Stimulated activated CD4-positive, alpha-beta T cell treated with anti-CD3 and anti-CD28 coated beads, Interleukin-15, amount 100 ng/mL, for 1 hour (primary cell): ENCODE measurements at regions not wholly inside any gene's neighbourhood (a gene's known extent, or its start where the extent isn't known, plus 50 kb on each side); places are given as distances from the start of the nearest gene placed in this dataset.
"Not testable (repeated sequence)": the region's sequence is repeated elsewhere in the genome, so short reads cannot be mapped to it uniquely, and the experiment has no call there.

Source experiments
- DNase-seq, 2 donors: peaks; one replicate each; pipeline ENCODE4 v3.0.0-alpha.2; 2020; ENCODE audit warnings: low read depth in 1 of 2, low spot score in 1 of 2

DNA sequence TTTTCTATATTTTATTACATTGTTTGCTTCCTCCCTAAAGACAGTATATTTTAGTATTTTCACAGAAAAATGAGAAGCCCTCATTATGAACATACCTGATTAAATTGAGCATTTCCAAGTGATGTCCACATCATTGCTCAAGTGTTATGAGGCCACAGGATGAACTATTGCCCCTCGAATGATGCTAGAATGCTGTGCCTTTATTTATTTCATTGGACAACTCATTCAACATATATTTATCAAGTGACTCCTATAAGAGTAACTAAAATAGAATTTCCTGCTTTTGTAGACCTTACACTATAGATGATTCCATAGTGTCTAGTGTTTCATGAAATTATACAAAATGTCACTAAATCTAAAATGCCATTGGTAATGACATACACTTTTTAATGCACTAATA is 187.8 kb upstream of the NOTCH2NLA start:
- DNase-seq: not testable (repeated sequence)

DNA sequence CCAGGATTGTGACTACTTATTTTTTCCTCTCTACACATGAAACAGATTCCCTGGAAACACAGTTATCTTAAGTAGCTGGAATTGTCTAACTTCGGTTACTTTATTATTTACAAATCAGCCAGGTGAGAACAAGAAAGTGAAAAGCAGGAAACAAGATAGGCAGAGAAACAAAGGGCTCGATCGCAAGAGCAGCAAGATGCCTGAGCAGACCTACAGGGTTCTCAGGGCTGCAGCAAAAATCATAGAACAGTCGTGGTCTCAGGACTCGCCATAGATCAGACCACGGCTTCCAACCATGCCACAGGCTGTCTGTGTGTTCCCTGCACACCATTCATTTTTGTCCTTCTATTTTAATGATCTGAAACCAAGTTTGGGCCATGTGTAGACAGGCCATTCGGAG is 186.2 kb upstream of the NOTCH2NLA start:
- DNase-seq: not testable (repeated sequence)

- DNase-seq: not testable (repeated sequence)
Measured at GRCh38 chr1:146413911-146414310, 185.1 kb upstream of the NOTCH2NLA start.

- DNase-seq: not testable (repeated sequence)
Measured at GRCh38 chr1:146411923-146412322, 183.1 kb upstream of the NOTCH2NLA start.

DNA sequence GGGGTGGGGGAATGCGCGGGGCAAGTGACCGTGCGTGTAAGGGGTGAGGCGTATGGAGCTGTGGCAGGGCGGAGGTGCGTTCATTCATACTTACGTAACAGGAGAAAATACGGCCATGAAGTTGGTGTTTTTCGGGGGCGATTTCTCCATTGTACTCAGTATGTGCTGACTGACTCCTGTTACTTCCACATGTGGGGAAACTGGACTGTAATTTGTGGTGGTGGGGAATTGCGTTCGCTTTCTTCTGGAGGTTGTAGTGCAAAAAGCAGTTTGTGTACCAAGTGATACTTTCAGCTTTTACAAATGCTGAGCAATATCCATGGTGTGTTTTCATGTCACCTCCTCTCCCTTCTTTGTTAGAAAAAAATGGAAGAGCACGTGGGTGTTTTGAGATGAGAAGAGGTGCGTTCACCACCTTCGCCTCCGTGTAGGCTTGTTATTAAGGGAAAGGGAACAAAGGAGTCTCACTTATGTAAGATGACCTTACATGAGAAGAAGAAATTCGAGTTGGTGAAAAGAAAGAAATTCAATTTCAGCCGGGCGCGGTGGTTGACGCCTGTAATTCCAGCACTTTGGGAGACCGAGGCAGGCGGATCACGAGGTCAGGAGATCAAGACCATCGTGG is 181.1 kb upstream of the NOTCH2NLA start:
- DNase-seq: not testable (repeated sequence)

GRCh38 chr1:146409116-146409801 is 180.4 kb upstream of the NOTCH2NLA start:
- DNase-seq: not testable (repeated sequence)

GRCh38 chr1:146401281-146401825 is 172.5 kb upstream of the NOTCH2NLA start:
- DNase-seq: not testable (repeated sequence)

GRCh38 chr1:146400173-146401121 is 171.6 kb upstream of the NOTCH2NLA start:
- not testable (repeated sequence) for DNase-seq

- not testable (repeated sequence) for DNase-seq
Measured at GRCh38 chr1:146399225-146399624, 170.4 kb upstream of the NOTCH2NLA start.

- not testable (repeated sequence) for DNase-seq
Measured at GRCh38 chr1:146396801-146397200, 168.0 kb upstream of the NOTCH2NLA start.

DNA sequence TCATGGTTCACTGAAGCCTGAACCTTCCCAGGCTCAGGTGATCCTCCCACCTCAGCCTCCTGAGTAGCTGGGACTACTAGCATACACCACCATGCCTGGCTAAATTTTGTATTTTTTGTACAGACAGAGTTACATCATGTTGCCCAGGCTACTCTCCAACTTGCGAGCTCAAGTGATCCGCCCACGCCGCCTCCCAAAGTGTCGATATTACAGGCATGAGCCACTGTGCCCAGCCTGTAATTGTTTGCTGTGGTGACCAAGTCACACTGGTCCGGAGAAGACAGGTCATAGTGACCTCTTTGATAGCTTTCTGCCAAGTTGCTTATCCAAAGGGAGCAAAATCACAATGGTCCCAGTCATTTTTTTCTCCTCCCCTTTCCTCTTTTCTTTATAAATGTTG is 167.4 kb upstream of the NOTCH2NLA start:
- not testable (repeated sequence) for DNase-seq

DNA sequence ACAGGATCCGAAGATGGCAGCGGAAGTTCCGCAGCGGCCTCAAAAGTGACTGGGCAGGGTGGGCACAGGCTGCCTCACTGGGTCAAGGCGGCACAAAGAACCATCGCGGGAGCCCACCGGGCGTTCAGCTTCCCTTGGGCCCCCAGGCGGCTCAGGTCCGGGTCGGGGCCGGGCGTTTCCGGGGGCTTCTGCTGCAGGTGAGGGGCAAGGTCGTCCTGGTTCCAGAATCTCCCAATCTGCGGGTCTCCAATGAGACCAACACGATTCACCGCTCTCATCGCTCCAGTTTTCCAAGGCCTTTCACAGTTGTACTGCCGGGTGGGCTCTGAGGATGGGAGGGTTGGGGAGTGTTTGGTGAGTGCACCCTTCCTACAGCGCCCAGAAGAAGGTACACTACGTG is 165.0 kb upstream of the NOTCH2NLA start:
- not testable (repeated sequence) for DNase-seq

DNA sequence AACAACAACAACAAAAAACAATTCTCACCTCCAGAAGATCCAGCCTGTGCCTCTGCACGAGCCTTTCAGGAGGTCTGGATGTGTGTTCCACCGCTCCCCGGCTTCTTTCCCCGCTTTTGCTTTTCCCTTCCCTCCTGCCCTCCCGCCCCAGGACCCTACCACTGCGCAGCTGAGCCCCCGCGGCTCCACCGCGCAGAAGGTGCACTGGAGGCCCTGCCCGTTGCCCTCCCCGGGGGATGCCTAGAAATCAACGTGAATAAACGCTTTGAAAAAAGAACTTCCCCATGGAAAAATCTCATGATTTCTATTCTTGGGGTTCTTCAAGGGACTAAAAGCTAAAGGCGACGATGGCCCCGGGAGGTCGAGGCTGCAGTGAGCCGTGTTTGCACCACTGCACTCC is 164.3 kb upstream of the NOTCH2NLA start:
- DNase-seq: not testable (repeated sequence)

DNA sequence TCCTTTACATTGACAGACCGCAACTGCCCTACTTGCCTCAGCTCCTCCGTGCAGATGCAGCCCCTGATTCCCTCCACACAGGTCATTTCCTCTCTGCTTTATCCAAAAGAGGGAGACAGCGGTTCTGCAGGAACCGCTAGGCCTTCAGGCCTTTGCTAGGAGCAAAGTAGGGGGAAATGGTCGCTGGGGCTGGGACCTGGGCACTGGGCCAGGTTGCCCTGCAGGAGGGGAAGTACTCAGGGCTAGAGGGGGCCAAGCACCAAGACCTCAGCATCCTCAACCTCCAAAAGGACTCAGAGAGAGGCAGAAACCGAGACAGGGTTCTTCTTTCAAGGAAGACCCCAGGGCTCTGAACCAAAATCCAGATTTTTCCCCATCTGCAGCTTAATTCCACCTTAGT is 160.4 kb upstream of the NOTCH2NLA start:
- not testable (repeated sequence) for DNase-seq

DNA sequence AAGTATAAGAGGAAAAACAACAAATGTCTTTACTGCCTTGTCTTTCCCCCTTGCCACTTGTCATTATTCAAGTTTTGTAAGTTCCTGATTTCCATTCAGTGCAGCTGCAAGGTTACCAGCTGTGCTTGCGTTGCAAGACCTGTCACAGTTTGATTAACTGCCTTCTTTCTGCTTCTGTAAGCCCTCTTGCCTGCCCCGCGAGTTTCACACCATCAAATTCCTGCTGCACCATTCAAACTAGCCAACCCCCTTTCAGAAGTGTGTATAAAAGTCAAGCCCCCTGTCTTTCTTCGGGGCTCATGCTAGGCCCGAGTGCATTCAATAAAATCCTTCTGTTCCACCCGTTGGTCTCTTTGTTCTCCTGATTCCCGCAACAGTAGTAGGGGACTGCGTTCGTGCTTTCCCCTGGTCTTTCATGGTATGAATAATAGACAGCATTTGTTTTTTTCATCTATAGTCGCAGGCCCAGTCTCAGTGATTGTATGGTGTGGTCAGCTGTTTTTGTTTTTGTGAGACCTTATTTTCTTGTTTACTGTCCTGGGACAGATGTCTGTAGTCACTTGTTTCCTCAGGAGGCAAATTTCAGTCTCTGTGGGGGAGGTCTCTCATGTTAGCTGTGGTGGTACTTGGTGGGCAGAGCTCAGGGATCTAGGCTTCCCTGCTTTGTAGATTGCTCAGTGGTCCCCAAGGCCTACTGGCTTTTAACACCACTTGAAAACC is 159.1 kb upstream of the NOTCH2NLA start:
- not testable (repeated sequence) for DNase-seq

DNA sequence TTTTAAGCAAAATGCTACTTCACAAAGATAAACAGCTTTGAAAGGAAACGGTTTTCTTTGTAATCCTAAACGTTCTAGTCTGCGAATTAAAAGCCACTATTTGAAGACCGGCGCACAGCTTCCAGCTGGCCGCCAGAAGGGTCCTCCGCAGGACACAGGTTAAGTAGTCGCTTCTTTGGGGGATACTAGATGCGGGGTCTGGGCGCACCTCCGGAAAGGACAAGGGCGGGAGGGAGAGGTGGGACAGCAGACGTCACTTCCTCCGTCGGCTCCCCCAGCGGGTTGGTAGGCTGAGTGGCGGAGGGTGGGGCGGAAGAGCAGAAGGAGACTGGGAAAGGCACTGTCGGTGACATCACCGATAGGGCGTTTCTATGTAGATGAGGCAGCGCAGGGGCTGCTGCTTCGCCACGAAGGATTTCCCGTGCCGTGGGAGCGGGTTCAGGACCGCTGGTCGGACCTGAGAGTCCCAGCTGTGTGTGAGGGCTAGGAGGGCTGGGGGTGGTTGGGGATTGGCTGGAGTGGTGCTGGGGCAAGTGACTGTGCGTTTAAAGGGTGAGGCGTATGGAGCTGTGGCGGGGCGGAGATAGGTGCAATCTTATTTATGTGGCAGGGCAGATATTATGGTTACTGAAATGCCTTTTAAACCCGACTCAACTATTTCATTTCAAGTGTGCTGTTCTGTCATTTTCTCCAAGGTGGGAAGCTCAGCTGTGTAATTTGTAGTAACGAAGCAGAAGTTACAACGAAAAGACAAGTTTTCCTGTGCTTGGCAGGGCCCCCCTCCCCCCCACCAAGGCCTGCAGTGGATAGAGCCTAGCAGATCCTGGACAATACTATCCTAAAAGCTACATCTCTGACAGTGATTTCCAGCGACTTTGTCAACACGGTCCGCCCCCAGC is 158.3 kb upstream of the NOTCH2NLA start:
- DNase-seq: peak; percentile 28 to 41

DNA sequence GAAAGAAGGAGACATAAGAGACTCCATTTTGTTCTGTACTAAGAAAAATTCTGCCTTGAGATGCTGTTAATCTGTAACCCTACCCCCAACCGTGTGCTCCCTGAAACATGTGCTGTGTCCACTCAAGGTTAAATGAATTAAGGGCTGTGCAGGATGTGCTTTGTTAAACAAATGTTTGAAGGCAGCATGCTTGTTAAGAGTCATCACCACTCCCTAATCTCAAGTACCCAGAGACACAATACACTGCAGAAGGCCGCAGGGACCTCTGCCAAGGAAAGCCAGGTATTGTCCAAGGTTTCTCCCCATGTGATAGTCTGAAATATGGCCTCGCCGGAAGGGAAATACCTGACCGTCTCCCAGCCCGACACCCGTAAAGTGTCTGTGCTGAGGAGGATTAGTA is 152.4 kb upstream of the NOTCH2NLA start:
- DNase-seq: not testable (repeated sequence)

GRCh38 chr1:146376708-146377496 is 148.1 kb upstream of the NOTCH2NLA start:
- peak; percentile 45 to 49 for DNase-seq

- peak; percentile 62 to 64 for DNase-seq
Measured at GRCh38 chr1:146376309-146376707, 147.5 kb upstream of the NOTCH2NLA start.
